ENCODE measurements at regions not wholly inside any gene's neighbourhood (a gene's known extent, or its start where the extent isn't known, plus 50 kb on each side); places are given as distances from the start of the nearest gene placed in this dataset.
"Not testable (repeated sequence)": the region's sequence is repeated elsewhere in the genome, so short reads cannot be mapped to it uniquely, and the experiment has no call there.

- no peak for DNase-seq
These were observed 187.5 kb upstream of the KL start for GRCh38 chr13:32828711-32829110.

GRCh38 chr13:32829269-32829668 lies 187.0 kb upstream of the KL start:
- DNase-seq = no peak

GRCh38 chr13:32829676-32830335 lies 186.4 kb upstream of the KL start:
- no peak for DNase-seq

- DNase-seq = no peak
These were observed 185.7 kb upstream of the KL start for GRCh38 chr13:32830336-32831031.

DNA sequence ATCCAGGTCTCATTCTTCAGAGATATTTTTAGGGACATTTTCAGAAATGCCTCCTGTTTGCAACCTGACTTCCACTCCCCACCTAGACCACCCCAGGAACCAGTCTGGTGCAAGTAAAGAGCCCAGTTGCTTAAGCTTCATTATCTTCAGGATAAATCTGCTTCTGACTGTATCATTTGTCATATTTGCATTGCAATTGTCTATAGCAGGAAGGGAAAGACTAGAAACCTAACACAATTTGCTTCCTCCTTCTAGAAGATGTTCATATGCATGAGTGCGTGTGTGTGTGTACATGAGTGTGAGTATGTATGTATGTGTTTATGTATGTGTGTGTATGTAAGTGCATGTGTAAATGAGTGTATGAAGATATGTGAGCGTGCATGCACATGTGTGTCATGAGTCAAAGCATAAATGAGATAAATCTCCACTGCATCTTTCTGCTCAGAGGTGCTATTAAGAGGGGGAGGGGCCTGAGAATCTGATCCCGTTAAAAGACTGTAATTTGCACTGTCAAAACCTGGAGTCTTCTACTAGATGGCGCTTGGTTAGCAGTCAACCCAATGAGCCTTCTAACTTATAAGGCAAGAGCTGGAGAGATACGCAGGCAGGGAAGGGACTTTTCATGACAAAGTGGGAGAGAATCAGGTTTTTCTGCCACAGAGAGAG lies 178.8 kb upstream of the KL start:
- DNase-seq = peak; percentile 18

DNA sequence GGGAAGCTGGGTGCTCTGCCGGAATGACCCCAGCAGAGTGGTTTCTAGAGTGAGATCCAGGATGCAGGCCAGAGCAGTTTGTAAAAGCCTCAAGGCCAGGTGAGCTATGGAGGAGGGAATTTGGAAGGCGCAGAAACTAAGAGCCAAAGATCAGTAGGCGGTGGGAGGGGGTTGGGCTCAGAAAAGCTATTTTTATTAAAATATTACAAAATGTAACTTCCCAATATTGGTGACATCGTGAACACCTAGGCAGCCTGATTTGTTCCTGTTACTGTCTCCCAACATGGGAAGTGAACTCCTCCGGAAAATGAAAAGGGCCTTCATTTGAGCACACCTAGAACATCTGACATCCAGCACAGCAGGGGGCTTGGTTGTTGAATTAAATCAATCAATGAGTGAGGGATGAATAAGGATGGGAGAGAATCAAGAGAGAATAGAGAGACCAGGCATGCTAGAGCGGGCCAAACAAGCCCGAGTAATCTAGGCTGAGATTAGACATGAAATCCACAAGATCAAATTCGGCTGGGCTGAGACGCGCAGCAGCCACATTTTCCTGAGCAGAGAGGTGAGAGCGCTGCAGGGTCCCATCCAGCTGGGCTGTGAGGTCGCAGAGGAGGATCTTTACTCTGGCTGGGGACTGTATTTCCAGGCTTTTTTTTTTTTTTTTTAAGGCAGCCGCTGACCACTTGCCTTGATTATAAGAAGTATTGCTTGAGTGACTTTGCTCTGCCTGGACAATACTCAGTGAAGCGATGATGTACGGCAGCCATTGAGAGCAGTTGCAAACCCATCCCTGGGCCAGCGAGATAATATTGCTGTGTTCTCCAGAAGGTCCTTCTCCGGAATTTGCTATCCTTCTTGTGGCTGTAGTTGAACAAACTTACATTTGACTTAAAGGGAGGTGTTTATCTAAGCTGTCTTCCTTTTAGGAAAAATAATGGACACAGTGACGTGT lies 178.0 kb upstream of the KL start:
- no peak for DNase-seq

DNA sequence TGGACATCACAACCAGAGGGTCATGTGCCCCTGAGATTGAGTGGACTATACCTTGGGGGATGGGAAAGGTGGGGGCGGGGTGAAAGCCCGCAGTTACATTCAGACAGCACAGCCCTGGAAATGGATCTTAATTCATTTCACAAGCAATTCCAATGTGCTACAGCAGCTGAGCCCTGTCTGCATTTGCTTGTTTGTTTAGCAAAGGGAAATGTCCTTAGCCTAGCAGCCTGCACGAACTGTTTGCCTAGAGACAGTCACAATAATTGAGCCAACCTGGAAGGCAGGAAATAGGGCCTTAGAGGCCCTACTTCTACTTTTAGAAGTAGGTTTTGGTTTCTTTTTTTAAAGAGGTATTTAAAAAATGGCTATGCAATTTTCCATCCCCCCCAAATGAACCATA lies 177.3 kb upstream of the KL start:
- peak; percentile 8 for DNase-seq

- no peak for DNase-seq
These were observed 176.1 kb upstream of the KL start for GRCh38 chr13:32840113-32840512.

- no peak for DNase-seq
These were observed 175.1 kb upstream of the KL start for GRCh38 chr13:32840989-32841713.

DNA sequence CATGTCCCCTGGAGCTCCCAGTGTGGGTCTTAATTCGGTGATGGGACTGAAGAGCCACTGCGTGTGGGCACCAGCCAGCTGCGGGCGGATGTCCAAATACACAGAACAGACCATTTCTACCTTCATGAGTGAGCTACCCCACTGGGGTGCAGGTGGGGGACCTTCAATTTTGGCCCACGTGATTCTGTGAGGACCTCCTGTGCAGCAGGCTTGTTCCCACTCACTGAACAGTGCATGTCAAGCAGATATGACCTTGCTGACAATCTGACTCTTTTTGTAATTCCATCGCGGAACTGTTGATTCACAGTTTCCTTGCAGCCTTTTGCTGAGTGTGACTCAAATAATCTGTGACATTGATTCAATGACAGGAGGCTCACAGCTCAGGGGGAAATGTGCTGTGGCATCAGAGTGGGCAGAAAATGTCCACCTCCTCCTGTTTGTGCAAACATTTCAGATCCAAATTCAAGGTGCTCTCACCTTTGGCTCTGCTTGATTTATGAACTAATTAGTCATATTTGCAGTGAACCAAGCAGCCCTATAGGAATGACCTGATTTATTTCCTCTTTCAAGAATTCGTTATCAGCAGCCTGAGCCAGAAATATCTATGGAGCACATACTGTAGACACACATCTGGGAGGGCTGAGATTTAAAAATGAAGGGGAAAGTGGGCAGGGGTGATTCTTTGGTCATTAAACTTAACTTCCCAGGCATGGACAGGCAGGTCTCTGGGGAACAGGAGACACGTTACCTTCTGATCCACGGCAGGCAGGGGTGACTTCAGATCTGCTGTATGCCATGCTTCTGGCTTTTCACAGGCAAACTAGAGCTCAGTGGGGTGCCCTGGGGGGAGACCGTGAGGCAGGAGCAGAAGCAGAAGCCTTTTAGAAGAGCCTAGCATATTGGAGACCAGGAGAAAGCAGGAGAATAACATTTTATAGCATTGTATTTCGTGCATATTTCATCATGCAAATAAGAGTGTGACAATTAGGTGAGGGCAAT lies 170.0 kb upstream of the KL start:
- no peak for DNase-seq

DNA sequence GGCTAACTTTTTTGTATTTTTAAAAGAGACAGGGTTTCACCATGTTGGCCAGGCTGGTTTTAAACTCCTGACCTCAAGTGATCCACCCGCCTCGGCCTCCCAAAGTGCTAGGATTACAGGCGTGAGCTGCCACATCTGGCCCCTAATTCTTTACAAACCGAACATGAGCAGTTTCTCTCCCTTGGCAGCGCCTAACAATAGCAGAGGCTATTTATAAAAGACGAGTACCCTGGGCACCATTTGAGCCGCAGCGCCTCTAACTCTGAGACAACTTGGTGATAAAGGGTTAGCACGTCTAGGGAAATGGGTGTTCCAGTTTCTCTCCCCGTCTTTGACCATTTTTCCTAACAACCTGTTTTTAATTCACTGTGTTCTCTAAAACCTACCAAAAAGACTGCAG lies 168.2 kb upstream of the KL start:
- not testable (repeated sequence) for DNase-seq

- no peak for DNase-seq
These were observed 166.9 kb upstream of the KL start for GRCh38 chr13:32849369-32849768.

- DNase-seq = no peak
These were observed 165.7 kb upstream of the KL start for GRCh38 chr13:32850316-32851052.

- DNase-seq = no peak
These were observed 164.8 kb upstream of the KL start for GRCh38 chr13:32851083-32852069.

- no peak for DNase-seq
These were observed 163.7 kb upstream of the KL start for GRCh38 chr13:32852526-32852925.

DNA sequence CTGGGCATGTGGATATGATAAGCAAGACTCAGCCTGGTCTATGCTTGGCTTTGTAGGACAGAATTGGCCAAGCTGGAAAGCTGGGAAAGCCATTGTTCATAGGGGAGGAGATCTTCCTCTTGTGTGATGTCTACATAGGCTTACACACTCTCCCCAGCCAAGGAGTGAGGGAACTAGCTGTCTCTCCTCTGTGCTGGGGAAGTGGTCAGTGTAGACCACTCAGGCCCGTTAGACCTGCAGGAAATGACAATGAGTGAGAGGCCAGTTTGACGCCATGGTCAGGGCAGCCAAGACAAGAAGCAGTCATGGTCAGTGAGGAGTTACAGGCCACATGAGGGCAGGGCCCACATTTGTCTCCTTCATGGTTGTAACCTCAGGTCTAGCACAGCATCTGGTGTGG lies 159.1 kb upstream of the KL start:
- DNase-seq = no peak

DNA sequence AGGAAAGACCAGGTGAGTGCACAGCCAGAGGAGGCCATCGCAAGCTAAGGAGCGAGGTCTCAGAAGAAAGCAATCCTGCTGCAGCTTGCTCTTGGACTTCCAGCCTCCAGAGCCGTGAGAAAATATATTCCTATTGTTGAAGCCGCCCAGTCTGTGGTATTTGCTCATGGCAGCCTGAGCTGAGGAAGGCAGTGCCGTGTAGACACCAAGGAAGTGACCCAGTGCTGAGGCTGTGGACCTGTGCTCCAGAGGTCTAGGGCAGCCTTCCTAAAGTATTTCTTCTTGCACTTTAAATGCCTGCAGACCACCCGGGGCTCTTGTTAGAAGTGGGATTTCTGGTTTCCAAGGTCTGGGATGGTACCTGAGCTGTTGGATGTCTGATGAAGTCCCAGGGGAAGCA lies 158.5 kb upstream of the KL start:
- DNase-seq = no peak

DNA sequence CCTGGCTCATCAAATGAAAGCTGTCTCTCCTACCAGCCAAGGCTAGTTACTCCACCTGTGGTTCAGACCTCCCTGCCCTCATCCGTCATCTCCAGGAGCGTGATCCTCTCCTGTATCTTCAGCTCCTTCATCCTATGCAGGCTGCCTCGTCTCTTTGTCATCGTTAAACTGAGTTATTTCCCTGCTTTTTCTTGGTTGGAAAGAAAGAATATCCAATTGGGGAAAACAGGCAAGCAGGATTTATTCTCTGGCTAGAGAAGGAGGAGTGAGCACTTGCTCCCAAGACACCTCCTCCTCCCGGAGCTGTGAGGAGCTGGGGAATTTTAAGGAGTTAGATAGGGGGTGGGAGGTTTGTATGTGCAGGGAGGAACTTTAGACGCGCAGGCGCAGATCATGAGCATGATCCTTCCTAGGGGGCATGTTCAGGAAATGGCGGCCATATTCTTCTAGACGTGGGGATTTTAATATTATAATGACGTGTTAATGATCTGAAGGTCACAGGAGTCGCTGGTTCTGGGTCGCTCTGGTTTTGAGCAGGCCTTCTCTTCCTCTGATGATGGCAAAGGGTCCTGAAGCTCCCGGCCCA lies 156.4 kb upstream of the KL start:
- DNase-seq = no peak

GRCh38 chr13:32861304-32861703 lies 154.9 kb upstream of the KL start:
- DNase-seq = no peak

Data from hematopoietic multipotent progenitor cell treated with erythropoietin and hydrocortisone succinate and interleukin-3 and kit ligand, for 4 days (in vitro differentiated cells).